ENCODE measurements at regions not wholly inside any gene's neighbourhood (a gene's known extent, or its start where the extent isn't known, plus 50 kb on each side); places are given as distances from the start of the nearest gene placed in this dataset.

DNA sequence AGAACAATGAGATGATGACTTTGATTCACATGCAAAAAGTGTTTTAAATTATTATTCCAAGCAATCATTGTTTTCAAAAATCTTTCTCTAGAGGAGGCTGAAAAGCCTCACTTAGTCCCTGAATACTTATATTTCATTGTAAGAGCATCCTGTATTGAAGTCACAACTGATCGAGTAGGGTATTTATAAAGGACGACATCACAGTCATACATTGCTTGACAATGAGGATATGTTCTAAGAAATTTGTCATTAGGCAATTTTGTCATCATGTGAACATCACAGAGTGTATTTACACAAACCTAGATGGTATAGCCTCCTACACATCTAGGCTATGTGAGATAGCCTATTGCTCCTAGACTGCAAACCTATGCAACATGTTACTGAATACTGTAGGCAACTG lies 510.4 kb upstream of the RGMB start:
- Histone ChIP-seq H3K36me3 (ENCODE audit: control insufficient read depth, insufficient read depth, low read length) (no peaks in the 10 kb centered on the region), H3K4me1 (no peaks in the 10 kb centered on the region), H3K9me3 (no peaks in the 10 kb centered on the region), H3K27me3 (replicated peaks; ENCODE audit: control insufficient read depth, insufficient read depth, low read length) (no peaks in the 10 kb centered on the region), H3K4me3 (ENCODE audit: low read depth, low read length) (no peak overlapping the region)
- Mint-ChIP-seq H3K4me3 (ENCODE audit: unreplicated experiment) (no peak overlapping the region), H3K27me3 (ENCODE audit: insufficient read depth, unreplicated experiment) (no peaks in the 10 kb centered on the region), H3K4me1 (ENCODE audit: low read depth, unreplicated experiment) (no peaks in the 10 kb centered on the region), H3K36me3 (ENCODE audit: insufficient read depth, unreplicated experiment) (no peaks in the 10 kb centered on the region), H3K27ac (ENCODE audit: unreplicated experiment) (no peak overlapping the region), H3K9me3 (ENCODE audit: unreplicated experiment) (no peaks in the 10 kb centered on the region)
- BruUV-seq (replicated peaks): no TSS peak
- TF ChIP-seq, protein P1, sequence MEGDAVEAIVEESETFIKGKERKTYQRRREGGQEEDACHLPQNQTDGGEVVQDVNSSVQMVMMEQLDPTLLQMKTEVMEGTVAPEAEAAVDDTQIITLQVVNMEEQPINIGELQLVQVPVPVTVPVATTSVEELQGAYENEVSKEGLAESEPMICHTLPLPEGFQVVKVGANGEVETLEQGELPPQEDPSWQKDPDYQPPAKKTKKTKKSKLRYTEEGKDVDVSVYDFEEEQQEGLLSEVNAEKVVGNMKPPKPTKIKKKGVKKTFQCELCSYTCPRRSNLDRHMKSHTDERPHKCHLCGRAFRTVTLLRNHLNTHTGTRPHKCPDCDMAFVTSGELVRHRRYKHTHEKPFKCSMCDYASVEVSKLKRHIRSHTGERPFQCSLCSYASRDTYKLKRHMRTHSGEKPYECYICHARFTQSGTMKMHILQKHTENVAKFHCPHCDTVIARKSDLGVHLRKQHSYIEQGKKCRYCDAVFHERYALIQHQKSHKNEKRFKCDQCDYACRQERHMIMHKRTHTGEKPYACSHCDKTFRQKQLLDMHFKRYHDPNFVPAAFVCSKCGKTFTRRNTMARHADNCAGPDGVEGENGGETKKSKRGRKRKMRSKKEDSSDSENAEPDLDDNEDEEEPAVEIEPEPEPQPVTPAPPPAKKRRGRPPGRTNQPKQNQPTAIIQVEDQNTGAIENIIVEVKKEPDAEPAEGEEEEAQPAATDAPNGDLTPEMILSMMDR (IDR thresholded peaks at IDR 0.05; ENCODE audit: insufficient read depth in 1 of 2, low read depth in 1 of 2, low read length in 1 of 2, severe bottlenecking in 1 of 2, unreplicated experiment in 1 of 2): no peak
- intact Hi-C loops (cut with micrococcal nuclease; ENCODE audit: unreplicated experiment): no loop called here
- ChIA-PET POLR2A (no interaction called here), CTCF (no interaction called here)
- no peak for DNase-seq

DNA sequence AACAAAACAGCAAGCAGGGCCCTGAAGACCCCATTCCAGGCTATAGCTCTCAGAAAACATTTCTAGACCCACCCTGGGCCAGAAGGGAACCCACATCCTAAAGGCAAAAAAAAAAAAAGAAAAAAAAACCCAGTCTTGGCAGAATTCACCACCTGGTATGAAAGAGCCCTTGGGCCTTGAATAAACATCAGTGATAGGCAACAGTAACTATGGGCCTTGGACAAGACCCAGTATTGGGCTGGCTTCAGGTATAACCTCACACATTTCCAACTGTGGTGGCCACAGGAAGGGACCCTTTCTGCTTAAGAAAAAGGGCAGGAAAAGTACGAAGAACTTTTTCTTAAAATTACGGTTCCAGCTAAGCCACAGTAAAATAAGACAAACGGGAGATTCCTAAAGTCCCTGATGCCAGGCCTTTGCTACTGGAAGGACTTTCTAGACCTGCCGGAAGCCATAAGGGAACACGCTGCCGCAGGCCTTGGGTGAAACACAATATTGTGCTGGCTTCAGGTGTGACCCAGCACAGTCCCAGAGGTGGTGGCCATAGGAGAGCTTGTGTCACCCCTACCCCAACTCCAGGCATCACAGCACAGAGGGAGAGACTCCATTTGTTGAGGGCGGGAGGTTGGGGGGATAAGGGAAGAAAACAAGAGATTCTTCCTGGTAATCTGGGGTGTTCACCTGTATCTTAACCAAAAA lies 505.2 kb upstream of the RGMB start:
- POLR2A ChIA-PET: no interaction called here
- H3K36me3 Mint-ChIP-seq (ENCODE audit: insufficient read depth, unreplicated experiment): no peaks in the 10 kb centered on the region
- no peak overlapping the region for H3K27ac Mint-ChIP-seq (ENCODE audit: unreplicated experiment)
- H3K4me1 Mint-ChIP-seq (ENCODE audit: low read depth, unreplicated experiment): no peaks in the 10 kb centered on the region
- CTCF ChIA-PET: no interaction called here
- Histone ChIP-seq H3K36me3 (ENCODE audit: control insufficient read depth, insufficient read depth, low read length) (no peaks in the 10 kb centered on the region), H3K9me3 (no peaks in the 10 kb centered on the region), H3K4me3 (ENCODE audit: low read depth, low read length) (no peak overlapping the region), H3K4me1 (no peaks in the 10 kb centered on the region), H3K27me3 (replicated peaks; ENCODE audit: control insufficient read depth, insufficient read depth, low read length) (no peaks in the 10 kb centered on the region)
- H3K27me3 Mint-ChIP-seq (ENCODE audit: insufficient read depth, unreplicated experiment): no peaks in the 10 kb centered on the region
- H3K4me3 Mint-ChIP-seq (ENCODE audit: unreplicated experiment): no peak overlapping the region
- DNase-seq: no peak
- H3K9me3 Mint-ChIP-seq (ENCODE audit: unreplicated experiment): no peaks in the 10 kb centered on the region
- TF ChIP-seq, protein P1 (IDR thresholded peaks at IDR 0.05; ENCODE audit: insufficient read depth in 1 of 2, low read depth in 1 of 2, low read length in 1 of 2, severe bottlenecking in 1 of 2, unreplicated experiment in 1 of 2): no peak
- intact Hi-C loops (cut with micrococcal nuclease; ENCODE audit: unreplicated experiment): no loop called here
- no TSS peak for BruUV-seq (replicated peaks)

DNA sequence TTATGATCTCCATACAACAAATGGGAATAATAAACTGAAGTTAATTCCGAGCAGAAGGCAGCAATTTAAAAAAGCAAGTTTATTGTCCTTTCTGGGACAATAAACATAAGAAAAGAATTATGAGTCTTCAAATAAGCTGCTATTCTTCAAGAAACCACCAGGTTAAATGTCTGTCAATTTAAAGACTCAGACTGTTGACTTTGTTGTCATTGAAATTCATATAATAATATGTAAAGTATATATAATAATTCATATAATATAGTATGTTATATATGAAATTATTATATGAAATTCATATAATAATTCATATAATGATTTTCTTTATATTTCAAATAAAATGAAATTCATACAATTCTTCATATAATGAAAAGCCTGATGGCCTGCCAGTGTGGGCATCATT lies 497.5 kb upstream of the RGMB start:
- Histone ChIP-seq H3K27me3 (replicated peaks; ENCODE audit: control insufficient read depth, insufficient read depth, low read length) (no peaks in the 10 kb centered on the region), H3K36me3 (ENCODE audit: control insufficient read depth, insufficient read depth, low read length) (no peaks in the 10 kb centered on the region), H3K4me3 (ENCODE audit: low read depth, low read length) (no peak overlapping the region), H3K4me1 (no peaks in the 10 kb centered on the region), H3K9me3 (no peaks in the 10 kb centered on the region)
- ChIA-PET CTCF (no interaction called here), POLR2A (no interaction called here)
- no peak for DNase-seq
- Mint-ChIP-seq H3K4me1 (ENCODE audit: low read depth, unreplicated experiment) (no peaks in the 10 kb centered on the region), H3K27me3 (ENCODE audit: insufficient read depth, unreplicated experiment) (no peaks in the 10 kb centered on the region), H3K9me3 (ENCODE audit: unreplicated experiment) (no peaks in the 10 kb centered on the region), H3K4me3 (ENCODE audit: unreplicated experiment) (no peak overlapping the region), H3K36me3 (ENCODE audit: insufficient read depth, unreplicated experiment) (no peaks in the 10 kb centered on the region), H3K27ac (ENCODE audit: unreplicated experiment) (no peak overlapping the region)
- intact Hi-C loops (cut with micrococcal nuclease; ENCODE audit: unreplicated experiment): no loop called here
- BruUV-seq (replicated peaks): no TSS peak
- TF ChIP-seq, protein P1 (IDR thresholded peaks at IDR 0.05; ENCODE audit: insufficient read depth in 1 of 2, low read depth in 1 of 2, low read length in 1 of 2, severe bottlenecking in 1 of 2, unreplicated experiment in 1 of 2): no peak
